ENCODE measurements at regions not wholly inside any gene's neighbourhood (a gene's known extent, or its start where the extent isn't known, plus 50 kb on each side); places are given as distances from the start of the nearest gene placed in this dataset.

GRCh38 chr13:29954082-29955028 is 103.9 kb upstream of the UBL3 start:
- 71% methylated on average over 22 of the region's 23 CpGs for WGBS (ENCODE audit: missing lambda C conversion rate)
- no peak overlapping the region for H3K4me3 ChIP-seq
- TF ChIP-seq, protein P1, sequence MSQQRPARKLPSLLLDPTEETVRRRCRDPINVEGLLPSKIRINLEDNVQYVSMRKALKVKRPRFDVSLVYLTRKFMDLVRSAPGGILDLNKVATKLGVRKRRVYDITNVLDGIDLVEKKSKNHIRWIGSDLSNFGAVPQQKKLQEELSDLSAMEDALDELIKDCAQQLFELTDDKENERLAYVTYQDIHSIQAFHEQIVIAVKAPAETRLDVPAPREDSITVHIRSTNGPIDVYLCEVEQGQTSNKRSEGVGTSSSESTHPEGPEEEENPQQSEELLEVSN (IDR thresholded peaks at IDR 0.05; ENCODE audit: borderline replicate concordance, low read depth) = no peak
- no peak for TF ChIP-seq POLR2AphosphoS2 (conservative IDR thresholded peaks at IDR 0.05; ENCODE audit: low read length)
- TF ChIP-seq JUNB (IDR thresholded peaks at IDR 0.05) = no peak
- TF ChIP-seq EP300 (IDR thresholded peaks at IDR 0.05) = no peak
- no peak for TF ChIP-seq SREBF2 (IDR thresholded peaks at IDR 0.05)
- TF ChIP-seq RAD21 (conservative IDR thresholded peaks at IDR 0.05 in 1 of 2, IDR thresholded peaks at IDR 0.05 in 1 of 2) = no peak
- no peak for TF ChIP-seq ELK1 (IDR thresholded peaks at IDR 0.05; ENCODE audit: low read depth, low read length)
- no peak for TF ChIP-seq RNF2 (IDR thresholded peaks at IDR 0.05; ENCODE audit: borderline replicate concordance, low read depth)
- TF ChIP-seq HOXB13 (CRISPR knock-in tag; IDR thresholded peaks at IDR 0.05; ENCODE audit: low read depth) = no peak
- no peak for TF ChIP-seq HDAC2 (IDR thresholded peaks at IDR 0.05)
- no peak for TF ChIP-seq BHLHE40 (IDR thresholded peaks at IDR 0.05; ENCODE audit: low read depth, low read length)
- TF ChIP-seq, protein P2, sequence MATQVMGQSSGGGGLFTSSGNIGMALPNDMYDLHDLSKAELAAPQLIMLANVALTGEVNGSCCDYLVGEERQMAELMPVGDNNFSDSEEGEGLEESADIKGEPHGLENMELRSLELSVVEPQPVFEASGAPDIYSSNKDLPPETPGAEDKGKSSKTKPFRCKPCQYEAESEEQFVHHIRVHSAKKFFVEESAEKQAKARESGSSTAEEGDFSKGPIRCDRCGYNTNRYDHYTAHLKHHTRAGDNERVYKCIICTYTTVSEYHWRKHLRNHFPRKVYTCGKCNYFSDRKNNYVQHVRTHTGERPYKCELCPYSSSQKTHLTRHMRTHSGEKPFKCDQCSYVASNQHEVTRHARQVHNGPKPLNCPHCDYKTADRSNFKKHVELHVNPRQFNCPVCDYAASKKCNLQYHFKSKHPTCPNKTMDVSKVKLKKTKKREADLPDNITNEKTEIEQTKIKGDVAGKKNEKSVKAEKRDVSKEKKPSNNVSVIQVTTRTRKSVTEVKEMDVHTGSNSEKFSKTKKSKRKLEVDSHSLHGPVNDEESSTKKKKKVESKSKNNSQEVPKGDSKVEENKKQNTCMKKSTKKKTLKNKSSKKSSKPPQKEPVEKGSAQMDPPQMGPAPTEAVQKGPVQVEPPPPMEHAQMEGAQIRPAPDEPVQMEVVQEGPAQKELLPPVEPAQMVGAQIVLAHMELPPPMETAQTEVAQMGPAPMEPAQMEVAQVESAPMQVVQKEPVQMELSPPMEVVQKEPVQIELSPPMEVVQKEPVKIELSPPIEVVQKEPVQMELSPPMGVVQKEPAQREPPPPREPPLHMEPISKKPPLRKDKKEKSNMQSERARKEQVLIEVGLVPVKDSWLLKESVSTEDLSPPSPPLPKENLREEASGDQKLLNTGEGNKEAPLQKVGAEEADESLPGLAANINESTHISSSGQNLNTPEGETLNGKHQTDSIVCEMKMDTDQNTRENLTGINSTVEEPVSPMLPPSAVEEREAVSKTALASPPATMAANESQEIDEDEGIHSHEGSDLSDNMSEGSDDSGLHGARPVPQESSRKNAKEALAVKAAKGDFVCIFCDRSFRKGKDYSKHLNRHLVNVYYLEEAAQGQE (IDR thresholded peaks at IDR 0.05) = no peak
- no peak for TF ChIP-seq HMGXB4 (CRISPR knock-in tag; IDR thresholded peaks at IDR 0.05; ENCODE audit: borderline replicate concordance)
- TF ChIP-seq, protein P3, sequence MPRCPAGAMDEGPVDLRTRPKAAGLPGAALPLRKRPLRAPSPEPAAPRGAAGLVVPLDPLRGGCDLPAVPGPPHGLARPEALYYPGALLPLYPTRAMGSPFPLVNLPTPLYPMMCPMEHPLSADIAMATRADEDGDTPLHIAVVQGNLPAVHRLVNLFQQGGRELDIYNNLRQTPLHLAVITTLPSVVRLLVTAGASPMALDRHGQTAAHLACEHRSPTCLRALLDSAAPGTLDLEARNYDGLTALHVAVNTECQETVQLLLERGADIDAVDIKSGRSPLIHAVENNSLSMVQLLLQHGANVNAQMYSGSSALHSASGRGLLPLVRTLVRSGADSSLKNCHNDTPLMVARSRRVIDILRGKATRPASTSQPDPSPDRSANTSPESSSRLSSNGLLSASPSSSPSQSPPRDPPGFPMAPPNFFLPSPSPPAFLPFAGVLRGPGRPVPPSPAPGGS (IDR thresholded peaks at IDR 0.05) = no peak
- TF ChIP-seq NR3C1 (IDR thresholded peaks at IDR 0.05) = no peak
- TF ChIP-seq KDM5A (IDR thresholded peaks at IDR 0.05) = no peak
- TF ChIP-seq ZFP36 (IDR thresholded peaks at IDR 0.05; ENCODE audit: borderline replicate concordance, partially characterized antibody) = no peak
- TF ChIP-seq MYC (IDR thresholded peaks at IDR 0.05; ENCODE audit: borderline replicate concordance, low read length) = no peak
- TF ChIP-seq, protein P4, sequence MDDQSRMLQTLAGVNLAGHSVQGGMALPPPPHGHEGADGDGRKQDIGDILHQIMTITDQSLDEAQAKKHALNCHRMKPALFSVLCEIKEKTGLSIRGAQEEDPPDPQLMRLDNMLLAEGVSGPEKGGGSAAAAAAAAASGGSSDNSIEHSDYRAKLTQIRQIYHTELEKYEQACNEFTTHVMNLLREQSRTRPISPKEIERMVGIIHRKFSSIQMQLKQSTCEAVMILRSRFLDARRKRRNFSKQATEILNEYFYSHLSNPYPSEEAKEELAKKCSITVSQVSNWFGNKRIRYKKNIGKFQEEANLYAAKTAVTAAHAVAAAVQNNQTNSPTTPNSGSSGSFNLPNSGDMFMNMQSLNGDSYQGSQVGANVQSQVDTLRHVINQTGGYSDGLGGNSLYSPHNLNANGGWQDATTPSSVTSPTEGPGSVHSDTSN (IDR thresholded peaks at IDR 0.05) = no peak
- ATAC-seq = no peak
- no peak for DNase-seq (ENCODE audit: low read depth in 1 of 2, low spot score in 1 of 2)
- ChIA-PET POLR2A (no interaction called here), CTCF (interaction anchor here (1.1 to 1.2 kb wide), 2 partner anchors 9 to 55 kb away, joined by 3 read pairs; no protein-coding TSS in a partner anchor)
- H3K4me2 ChIP-seq = no peak overlapping the region
- FAIRE-seq = no peak
- H3K4me1 ChIP-seq = no peaks in the 10 kb centered on the region
- no peak overlapping the region for H3K27ac ChIP-seq
- no peaks in the 10 kb centered on the region for H3K9me3 ChIP-seq

Measured in A549 (cell line).